GM13976 (cell line): ENCODE measurements at regions not wholly inside any gene's neighbourhood (a gene's known extent, or its start where the extent isn't known, plus 50 kb on each side); places are given as distances from the start of the nearest gene placed in this dataset.
"Not testable (repeated sequence)": the region's sequence is repeated elsewhere in the genome, so short reads cannot be mapped to it uniquely, and the experiment has no call there.

ENCODE experiments used
- DNase-seq: peaks from one replicate; pipeline ENCODE4 v3.0.0; 2012; ENCODE audit warnings: low spot score
- in situ Hi-C: fragments of 300-500 bp; cut with MboI; formaldehyde crosslinking; loops from one replicate; pipeline ENCODE4 v1.12.0; 2022; ENCODE audit warnings: low sequenced_read_pairs, mixed read lengths, inconsistent platforms; ENCODE audit not compliant: unreplicated experiment
- TF ChIP-seq, protein P1 (sequence below): IDR thresholded peaks from 2 replicates; pipeline ENCODE4 v1.5.1; 2012; ENCODE audit warnings: borderline replicate concordance, mild to moderate bottlenecking; ENCODE audit not compliant: insufficient read depth; ENCODE audit errors: extremely low read depth, missing control alignments, control extremely low read depth

DNA sequence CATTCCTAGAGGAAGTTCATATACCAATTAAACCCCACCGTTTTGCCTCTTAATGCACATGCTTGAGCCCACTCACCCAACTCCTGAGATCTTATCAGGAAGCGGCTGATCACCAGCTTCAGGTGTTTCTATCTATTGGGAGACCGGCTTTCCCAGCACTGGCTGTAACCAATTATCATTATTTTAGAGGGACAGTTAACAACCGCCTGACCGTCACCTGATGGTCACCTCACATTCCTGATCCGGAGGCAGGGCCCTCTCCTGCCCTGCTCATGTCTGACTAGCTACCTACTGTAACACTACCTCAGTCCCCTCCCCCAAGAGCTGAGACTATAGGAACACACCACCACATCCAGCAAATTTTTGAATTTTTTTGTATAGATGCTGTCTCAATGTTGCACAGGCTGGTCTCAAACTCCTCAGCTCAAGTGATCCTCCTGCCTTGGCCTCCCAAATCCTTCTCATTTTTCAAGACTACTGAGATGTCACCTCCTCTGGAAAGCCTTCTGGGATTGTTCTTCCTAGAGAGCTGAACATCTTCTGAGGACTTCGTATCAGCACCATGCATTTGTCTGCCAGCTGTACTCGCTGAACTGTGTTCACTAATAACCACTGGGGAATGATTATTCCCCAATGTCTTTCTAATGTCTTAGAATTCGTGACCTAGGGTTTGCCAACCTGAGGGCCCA lies 84.8 kb downstream of the LSM3 start:
- TF ChIP-seq, protein P1, sequence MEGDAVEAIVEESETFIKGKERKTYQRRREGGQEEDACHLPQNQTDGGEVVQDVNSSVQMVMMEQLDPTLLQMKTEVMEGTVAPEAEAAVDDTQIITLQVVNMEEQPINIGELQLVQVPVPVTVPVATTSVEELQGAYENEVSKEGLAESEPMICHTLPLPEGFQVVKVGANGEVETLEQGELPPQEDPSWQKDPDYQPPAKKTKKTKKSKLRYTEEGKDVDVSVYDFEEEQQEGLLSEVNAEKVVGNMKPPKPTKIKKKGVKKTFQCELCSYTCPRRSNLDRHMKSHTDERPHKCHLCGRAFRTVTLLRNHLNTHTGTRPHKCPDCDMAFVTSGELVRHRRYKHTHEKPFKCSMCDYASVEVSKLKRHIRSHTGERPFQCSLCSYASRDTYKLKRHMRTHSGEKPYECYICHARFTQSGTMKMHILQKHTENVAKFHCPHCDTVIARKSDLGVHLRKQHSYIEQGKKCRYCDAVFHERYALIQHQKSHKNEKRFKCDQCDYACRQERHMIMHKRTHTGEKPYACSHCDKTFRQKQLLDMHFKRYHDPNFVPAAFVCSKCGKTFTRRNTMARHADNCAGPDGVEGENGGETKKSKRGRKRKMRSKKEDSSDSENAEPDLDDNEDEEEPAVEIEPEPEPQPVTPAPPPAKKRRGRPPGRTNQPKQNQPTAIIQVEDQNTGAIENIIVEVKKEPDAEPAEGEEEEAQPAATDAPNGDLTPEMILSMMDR = no peak
- no peak for DNase-seq
- in situ Hi-C loops = no loop called here

DNA sequence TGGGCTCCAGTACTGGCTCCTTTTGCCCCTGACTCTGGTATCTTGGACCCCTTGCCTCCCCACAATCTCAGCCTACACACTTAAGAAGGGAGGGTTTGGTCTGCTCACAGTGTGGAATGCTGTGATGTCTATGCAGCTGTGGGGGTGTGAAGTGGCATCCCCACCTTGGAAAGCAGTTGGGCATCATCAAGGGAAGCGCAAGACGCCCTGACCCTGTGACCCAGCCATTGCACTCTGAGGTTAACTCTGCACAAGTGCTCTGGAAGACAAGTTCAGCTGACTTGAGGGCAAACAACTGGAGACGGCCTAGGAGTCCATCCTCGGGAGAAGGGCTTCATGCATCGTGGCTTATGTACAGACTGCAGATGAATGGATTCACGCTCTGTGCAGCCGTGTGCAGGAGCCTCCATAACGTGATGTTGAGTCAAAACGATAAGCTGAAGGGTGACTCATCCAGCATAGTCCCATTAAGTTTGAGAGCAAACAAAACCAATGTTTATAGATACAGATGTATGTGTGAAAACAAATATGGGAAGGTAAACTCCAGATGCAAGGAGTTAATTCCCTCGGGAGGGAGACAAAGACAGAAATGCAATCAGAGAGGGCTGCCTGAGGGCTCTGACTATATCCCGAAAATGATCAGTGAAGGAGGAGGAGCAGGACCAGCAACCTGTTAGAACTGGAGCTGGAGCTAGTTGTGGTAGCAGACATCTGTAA lies 86.8 kb downstream of the LSM3 start:
- no peak for DNase-seq
- in situ Hi-C loops = no loop called here
- TF ChIP-seq, protein P1 = no peak

DNA sequence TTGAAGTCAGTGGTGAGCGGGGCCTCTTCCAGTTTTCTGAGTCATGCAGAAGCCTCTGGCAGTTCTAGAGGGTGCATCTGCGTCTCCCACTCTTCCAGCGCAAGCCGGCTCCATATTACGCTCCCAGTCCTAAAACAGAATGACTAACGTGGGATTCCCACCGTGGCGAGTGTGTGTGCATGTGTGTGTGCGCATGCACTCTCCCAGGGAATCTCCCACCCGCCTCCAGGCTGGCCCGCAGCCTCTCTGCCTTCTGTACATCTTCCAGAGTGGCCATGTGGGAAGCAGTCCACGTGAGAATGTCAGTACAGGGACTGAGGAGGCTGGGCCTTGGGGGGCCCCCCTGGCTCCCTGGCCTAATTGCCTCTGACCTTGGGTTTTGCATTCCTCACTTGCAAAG lies 87.7 kb downstream of the LSM3 start:
- no peak for DNase-seq
- in situ Hi-C loops = no loop called here
- TF ChIP-seq, protein P1 = no peak

DNA sequence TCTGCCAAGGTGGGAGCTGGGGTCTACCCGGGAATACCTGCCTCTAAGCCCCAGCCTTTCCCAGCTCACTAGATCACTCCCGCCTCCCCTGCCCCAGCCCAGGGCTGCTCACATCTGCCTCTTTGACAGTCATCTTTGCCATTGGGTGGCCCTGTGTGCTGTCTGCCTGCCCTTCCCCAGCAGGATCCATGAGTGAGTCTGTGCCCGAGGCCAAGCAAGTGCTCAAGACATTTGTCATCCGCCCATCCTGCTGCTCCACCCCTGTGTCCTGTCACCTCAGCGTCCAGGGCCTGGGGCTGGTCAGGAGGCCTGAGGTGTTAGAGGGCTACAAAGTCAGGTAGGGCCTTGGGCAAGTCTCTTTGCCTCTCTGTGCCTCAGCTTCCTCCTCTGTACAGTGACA lies 89.4 kb downstream of the LSM3 start:
- DNase-seq = no peak
- in situ Hi-C loops = no loop called here
- TF ChIP-seq, protein P1 = no peak

DNA sequence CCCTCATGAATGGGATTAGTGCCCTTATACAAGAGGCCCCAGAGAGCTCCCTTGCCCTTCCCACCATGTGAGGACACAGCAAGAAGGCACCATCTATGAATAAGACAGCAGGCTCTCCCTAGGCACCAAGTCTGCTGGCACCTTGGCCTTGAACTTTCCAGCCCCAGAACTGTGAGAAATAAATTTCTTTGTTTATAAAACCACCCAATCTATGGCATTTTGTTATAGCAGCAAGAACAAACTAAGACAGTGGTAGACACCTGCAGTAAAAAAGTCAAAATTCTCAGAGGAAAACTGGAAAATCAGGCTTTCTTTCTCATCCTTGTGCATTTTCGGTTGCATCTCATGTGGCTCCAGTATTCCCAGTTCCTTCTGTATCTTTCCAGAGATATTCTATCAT lies 90.3 kb downstream of the LSM3 start:
- DNase-seq = no peak
- in situ Hi-C loops = no loop called here
- TF ChIP-seq, protein P1 = no peak

DNA sequence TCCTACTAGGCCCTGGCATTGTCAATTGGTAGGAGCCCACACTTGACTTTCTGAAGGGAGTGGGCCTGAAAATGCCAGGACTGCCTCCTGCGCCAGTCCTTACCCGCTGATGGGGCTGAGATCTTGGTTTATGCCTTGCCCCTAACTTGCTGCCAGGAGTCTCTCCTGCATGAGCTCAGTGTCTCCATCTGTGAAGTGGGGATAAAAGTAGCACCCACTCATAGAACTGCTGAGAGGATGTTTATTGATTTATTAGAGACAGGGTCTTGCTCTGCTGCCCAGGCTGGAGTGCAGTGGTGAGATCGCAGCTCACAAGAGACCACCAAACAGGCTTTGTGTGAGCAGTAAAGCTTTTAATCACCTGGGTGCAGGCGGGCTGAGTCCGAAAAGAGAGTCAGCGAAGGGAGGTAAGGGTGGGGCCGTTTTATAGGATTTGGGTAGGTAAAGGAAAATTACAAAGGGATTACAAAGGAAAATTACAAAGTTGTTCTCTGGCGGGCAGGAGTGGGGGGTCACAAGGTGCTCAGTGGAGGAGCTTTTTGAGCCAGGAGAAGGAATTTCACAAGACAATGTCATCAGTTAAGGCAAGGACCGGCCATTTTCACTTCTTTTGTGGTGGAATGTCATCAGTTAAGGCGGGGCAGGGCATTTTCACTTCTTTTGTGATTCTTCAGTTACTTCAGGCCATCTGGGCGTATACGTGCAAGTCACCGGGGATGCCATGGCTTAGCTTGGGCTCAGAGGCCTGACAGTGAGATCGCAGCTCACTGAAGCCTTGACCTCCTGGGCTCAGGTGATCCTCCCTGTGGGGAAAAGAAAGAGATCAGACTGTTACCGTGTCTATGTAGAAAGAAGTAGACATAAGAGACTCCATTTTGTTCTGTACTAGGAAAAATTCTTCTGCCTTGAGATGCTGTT lies 93.7 kb downstream of the LSM3 start:
- in situ Hi-C loops = loop anchor here (5.0 kb wide), 1 partner anchor 205 kb away; no protein-coding TSS in a partner anchor
- not testable (repeated sequence) for DNase-seq

DNA sequence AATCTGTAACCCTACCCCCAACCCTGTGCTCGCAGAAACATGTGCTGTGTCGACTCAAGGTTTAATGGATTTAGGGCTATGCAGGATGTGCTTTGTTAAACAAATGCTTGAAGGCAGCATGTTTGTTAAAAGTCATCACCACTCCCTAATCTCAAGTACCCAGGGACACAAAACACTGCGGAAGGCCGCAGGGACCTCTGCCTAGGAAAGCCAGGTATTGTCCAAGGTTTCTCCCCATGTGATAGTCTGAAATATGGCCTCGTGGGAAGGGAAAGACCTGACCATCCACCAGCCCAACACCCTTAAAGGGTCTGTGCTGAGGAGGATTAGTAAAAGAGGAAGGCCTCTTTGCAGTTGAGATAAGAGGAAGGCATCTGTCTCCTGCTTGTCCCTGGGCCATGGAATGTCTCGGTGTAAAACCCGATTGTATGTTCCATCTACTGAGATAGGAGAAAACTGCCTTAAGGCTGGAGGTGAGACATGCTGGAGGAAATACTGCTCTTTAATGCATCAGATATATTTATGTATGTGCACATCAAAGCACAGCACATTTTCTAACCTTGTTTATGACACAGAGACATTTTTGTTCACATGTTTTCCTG lies 94.4 kb downstream of the LSM3 start:
- not testable (repeated sequence) for DNase-seq
- in situ Hi-C loops = loop anchor here (5.0 kb wide), 1 partner anchor 204 kb away; no protein-coding TSS in a partner anchor
